Upper lobe of right lung (tissue), 1 donor: ENCODE measurements at regions not wholly inside any gene's neighbourhood (a gene's known extent, or its start where the extent isn't known, plus 50 kb on each side); places are given as distances from the start of the nearest gene placed in this dataset.

Experiments used
- ATAC-seq: fragments of 200-7000 bp; cut with Tn5 transposase; one replicate; pipeline ENCODE4 v1.9.1; 2020; ENCODE audit warnings: mild to moderate bottlenecking, moderate library complexity
- DNase-seq: peaks from one replicate; pipeline ENCODE4 v3.0.0-alpha.2; 2020
- H3K27ac ChIP-seq: fragments of 200-600 bp; one replicate; pipeline ENCODE4 v1.8.0; 2022
- H3K27me3 ChIP-seq: fragments of 200-600 bp; one replicate; pipeline ENCODE4 v1.8.0; 2022; ENCODE audit warnings: mild to moderate bottlenecking
- H3K36me3 ChIP-seq: fragments of 200-600 bp; one replicate; pipeline ENCODE4 v1.8.0; 2022
- H3K4me1 ChIP-seq: fragments of 200-600 bp; one replicate; pipeline ENCODE4 v1.8.0; 2022
- H3K4me3 ChIP-seq: fragments of 200-600 bp; one replicate; pipeline ENCODE4 v1.8.0; 2022; ENCODE audit warnings: mild to moderate bottlenecking
- H3K9me3 ChIP-seq: fragments of 200-600 bp; one replicate; pipeline ENCODE4 v1.8.0; 2022
- CTCF ChIP-seq: fragments of 200-600 bp; IDR thresholded peaks from one replicate; pipeline ENCODE4 v1.8.0; 2022; ENCODE audit warnings: antibody characterized with exemption
- intact Hi-C: fragments of 100-400 bp; cut with DNase I; formaldehyde crosslinking; loops from one replicate; pipeline ENCODE4 v1.11.0; 2022
- donor health status: DM: no; HTN: yes; CAD: no; lungs with severe emphysema.

- Histone ChIP-seq H3K27ac (no peak overlapping the region), H3K27me3 (peaks cover 4% of the 10 kb centered on the region), H3K4me1 (no peaks in the 10 kb centered on the region), H3K36me3 (no peaks in the 10 kb centered on the region), H3K9me3 (no peaks in the 10 kb centered on the region), H3K4me3 (no peak overlapping the region)
- no peak for DNase-seq
- ATAC-seq = no peak
- intact Hi-C loops = no loop called here
- TF ChIP-seq CTCF = no peak
Observed at GRCh38 chr16:7111265-7111664, 221.4 kb upstream of the RBFOX1 start.

GRCh38 chr16:7107436-7107835 lies 225.2 kb upstream of the RBFOX1 start:
- intact Hi-C loops = no loop called here
- Histone ChIP-seq H3K4me3 (no peak overlapping the region), H3K27ac (no peak overlapping the region), H3K9me3 (no peaks in the 10 kb centered on the region), H3K27me3 (no peaks in the 10 kb centered on the region), H3K4me1 (no peaks in the 10 kb centered on the region), H3K36me3 (no peaks in the 10 kb centered on the region)
- DNase-seq (no peak), ATAC-seq (no peak)
- TF ChIP-seq CTCF = no peak

GRCh38 chr16:7103056-7103455 lies 229.6 kb upstream of the RBFOX1 start:
- Histone ChIP-seq H3K27ac (no peak overlapping the region), H3K9me3 (no peaks in the 10 kb centered on the region), H3K4me1 (no peaks in the 10 kb centered on the region), H3K4me3 (no peak overlapping the region), H3K27me3 (no peaks in the 10 kb centered on the region), H3K36me3 (no peaks in the 10 kb centered on the region)
- DNase-seq (no peak), ATAC-seq (no peak)
- no peak for TF ChIP-seq CTCF
- intact Hi-C loops = no loop called here

- no peak overlapping the region for H3K27ac ChIP-seq
- no peaks in the 10 kb centered on the region for H3K9me3 ChIP-seq
- no peak for TF ChIP-seq CTCF
- intact Hi-C loops = no loop called here
- no peaks in the 10 kb centered on the region for H3K27me3 ChIP-seq
- H3K4me1 ChIP-seq = no peaks in the 10 kb centered on the region
- H3K4me3 ChIP-seq = no peak overlapping the region
- no peak for ATAC-seq
- DNase-seq = no peak
- no peaks in the 10 kb centered on the region for H3K36me3 ChIP-seq
Observed at GRCh38 chr16:7101054-7101453, 231.6 kb upstream of the RBFOX1 start.

GRCh38 chr16:7097518-7097917 lies 235.1 kb upstream of the RBFOX1 start:
- Histone ChIP-seq H3K27me3 (peaks cover 8% of the 10 kb centered on the region), H3K27ac (no peak overlapping the region), H3K4me3 (no peak overlapping the region), H3K4me1 (no peaks in the 10 kb centered on the region), H3K36me3 (no peaks in the 10 kb centered on the region), H3K9me3 (no peaks in the 10 kb centered on the region)
- no peak for DNase-seq
- no peak for TF ChIP-seq CTCF
- no peak for ATAC-seq
- intact Hi-C loops = no loop called here

GRCh38 chr16:7093511-7093910 lies 239.1 kb upstream of the RBFOX1 start:
- peaks cover 14% of the 10 kb centered on the region for H3K27me3 ChIP-seq
- no peaks in the 10 kb centered on the region for H3K36me3 ChIP-seq
- H3K27ac ChIP-seq = no peak overlapping the region
- H3K9me3 ChIP-seq = no peaks in the 10 kb centered on the region
- ATAC-seq (no peak), DNase-seq (no peak)
- intact Hi-C loops = no loop called here
- no peak overlapping the region for H3K4me3 ChIP-seq
- H3K4me1 ChIP-seq = no peaks in the 10 kb centered on the region
- no peak for TF ChIP-seq CTCF
